ENCODE measurements at regions not wholly inside any gene's neighbourhood (a gene's known extent, or its start where the extent isn't known, plus 50 kb on each side); places are given as distances from the start of the nearest gene placed in this dataset.

DNA sequence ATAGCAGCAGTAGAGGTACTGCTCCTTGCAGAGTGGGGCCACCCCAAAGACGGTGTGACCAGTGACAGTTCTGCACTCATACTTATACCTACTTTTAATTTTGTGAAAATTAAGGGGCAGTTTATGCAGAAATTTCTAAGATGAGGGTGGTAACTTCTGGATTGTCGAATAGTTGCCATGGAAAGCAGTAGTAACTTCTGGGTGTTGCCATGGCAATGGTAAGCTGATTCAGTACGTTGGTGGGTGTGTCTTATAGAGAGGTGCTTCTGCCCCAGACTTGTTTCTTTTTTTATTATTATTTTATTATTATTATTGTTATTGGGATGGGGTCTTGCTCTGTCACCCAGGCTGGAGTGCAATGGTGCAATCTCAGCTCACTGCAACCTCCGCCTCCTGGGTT lies 82.8 kb upstream of the L3MBTL4 start:
- TF ChIP-seq, protein P1, sequence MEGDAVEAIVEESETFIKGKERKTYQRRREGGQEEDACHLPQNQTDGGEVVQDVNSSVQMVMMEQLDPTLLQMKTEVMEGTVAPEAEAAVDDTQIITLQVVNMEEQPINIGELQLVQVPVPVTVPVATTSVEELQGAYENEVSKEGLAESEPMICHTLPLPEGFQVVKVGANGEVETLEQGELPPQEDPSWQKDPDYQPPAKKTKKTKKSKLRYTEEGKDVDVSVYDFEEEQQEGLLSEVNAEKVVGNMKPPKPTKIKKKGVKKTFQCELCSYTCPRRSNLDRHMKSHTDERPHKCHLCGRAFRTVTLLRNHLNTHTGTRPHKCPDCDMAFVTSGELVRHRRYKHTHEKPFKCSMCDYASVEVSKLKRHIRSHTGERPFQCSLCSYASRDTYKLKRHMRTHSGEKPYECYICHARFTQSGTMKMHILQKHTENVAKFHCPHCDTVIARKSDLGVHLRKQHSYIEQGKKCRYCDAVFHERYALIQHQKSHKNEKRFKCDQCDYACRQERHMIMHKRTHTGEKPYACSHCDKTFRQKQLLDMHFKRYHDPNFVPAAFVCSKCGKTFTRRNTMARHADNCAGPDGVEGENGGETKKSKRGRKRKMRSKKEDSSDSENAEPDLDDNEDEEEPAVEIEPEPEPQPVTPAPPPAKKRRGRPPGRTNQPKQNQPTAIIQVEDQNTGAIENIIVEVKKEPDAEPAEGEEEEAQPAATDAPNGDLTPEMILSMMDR (conservative IDR thresholded peaks at IDR 0.05; ENCODE audit: low read length) = no peak
- no peak for TF ChIP-seq EZH2phosphoT487 (IDR thresholded peaks at IDR 0.05; ENCODE audit: borderline replicate concordance)

Data from Loucy (cell line).